HCT116 (cell line): ENCODE measurements at regions not wholly inside any gene's neighbourhood (a gene's known extent, or its start where the extent isn't known, plus 50 kb on each side); places are given as distances from the start of the nearest gene placed in this dataset.
A peak's percentile ranks its signal among the peaks of the same experiment; 100 is the strongest.

Experiments used
- ATAC-seq: fragments of 200-7000 bp; cut with Tn5 transposase; 2 replicates; pipeline ENCODE4 v1.9.1; 2020; ENCODE audit warnings: mild to moderate bottlenecking, moderate library complexity
- BruUV-seq: library from RNA; stranded (reverse); fragments of 400-500 nt; replicated peaks from 2 replicates; lab custom pipeline; 2021; lab: Mats Ljungman, UMichigan
- CTCF ChIA-PET: fragments of 300-600 bp; sonication (Branson Sonifier 250); formaldehyde crosslinking; loops from one replicate; lab custom pipeline; 2021; ENCODE audit warnings: antibody characterized with exemption; lab: Charles Lee
- POLR2A ChIA-PET: fragments of 300-600, 350-600 bp; sonication (Branson Sonifier 250); formaldehyde crosslinking; loops from one replicate; lab custom pipeline; 2021; ENCODE audit warnings: antibody characterized with exemption; lab: Charles Lee
- RAD21 ChIA-PET, 2 experiments: fragments of 300-600 bp; sonication (Branson Sonifier 250); formaldehyde crosslinking; loops; one replicate each; lab custom pipeline; 2023; ENCODE audit warnings: low total read pairs in 2 of 2; ENCODE audit not compliant: uncharacterized antibody in 2 of 2, unreplicated experiment in 2 of 2, low non-redundant PET in 1 of 2; lab: Charles Lee
- DNase-seq: peaks from one replicate; pipeline ENCODE4 v3.0.0-alpha.2; 2010; ENCODE audit warnings: low read depth, low spot score
- H2AFZ ChIP-seq: fragments of 200-600 bp; shearing (Covaris generic), sonication (generic); 2 replicates; pipeline ENCODE4 v1.6.1; 2017; ENCODE audit warnings: low read depth, mixed run types, mixed read lengths, antibody characterized with exemption, low read length; ENCODE audit not compliant: poor library complexity, severe bottlenecking
- H3K27ac ChIP-seq: 2 replicates; pipeline ENCODE4 v1.5.1; 2012; ENCODE audit warnings: low read depth, low read length
- H3K27me3 ChIP-seq: fragments of 200-600 bp; sonication (generic); 2 replicates; pipeline ENCODE4 v1.6.1; 2016; ENCODE audit warnings: mixed run types, low read length, mixed read lengths; ENCODE audit not compliant: insufficient read depth
- H3K36me3 ChIP-seq, 2 experiments: fragments of 200-500 bp in 1 of 2; fragments of 200-600 bp in 1 of 2; sonication (Bioruptor generic) in 1 of 2; sonication (generic) in 1 of 2; 2 replicates each; pipeline versions ENCODE4 v1.5.1 to v1.6.1; 2014 to 2016; ENCODE audit warnings: low read length in 2 of 2, inconsistent platforms in 1 of 2, mixed read lengths in 1 of 2, mixed run types in 1 of 2; ENCODE audit not compliant: insufficient read depth in 2 of 2, control insufficient read depth in 1 of 2
- H3K4me1 ChIP-seq, 2 experiments: fragments of 200-600 bp in 1 of 2; sonication (generic) in 1 of 2; 2 replicates each; pipeline versions ENCODE4 v1.5.1 to v1.6.1; 2012 to 2017; ENCODE audit warnings: low read length in 2 of 2, inconsistent platforms in 1 of 2, mild to moderate bottlenecking in 1 of 2, mixed read lengths in 1 of 2, mixed run types in 1 of 2, moderate library complexity in 1 of 2; ENCODE audit not compliant: insufficient read depth in 2 of 2, control insufficient read depth in 1 of 2
- H3K4me2 ChIP-seq: fragments of 200-600 bp; sonication (generic); 2 replicates; pipeline ENCODE4 v1.6.1; 2017; ENCODE audit warnings: mixed run types, low read length, mixed read lengths
- H3K4me3 ChIP-seq, 2 experiments: fragments of 200-600 bp in 1 of 2; sonication (generic) in 1 of 2; replicated peaks in 1 of 2; 2 replicates each; pipeline ENCODE4 v1.5.1; 2011 to 2016; ENCODE audit warnings: low read length in 2 of 2, control low read depth in 1 of 2, low read depth in 1 of 2, mild to moderate bottlenecking in 1 of 2, mixed read lengths in 1 of 2, mixed run types in 1 of 2
- H3K79me2 ChIP-seq: fragments of 200-600 bp; sonication (generic); 2 replicates; pipeline ENCODE4 v1.6.1; 2017; ENCODE audit warnings: mild to moderate bottlenecking, mixed run types, low read length, moderate library complexity, mixed read lengths; ENCODE audit not compliant: insufficient read depth
- H3K9ac ChIP-seq: fragments of 200-600 bp; sonication (generic); 2 replicates; pipeline ENCODE4 v1.6.1; 2016; ENCODE audit warnings: low read length, mixed read lengths
- H3K9me2 ChIP-seq: fragments of 200-600 bp; sonication (generic), shearing (Covaris generic); 2 replicates; pipeline ENCODE4 v1.6.1; 2017; ENCODE audit warnings: mixed run types, mild to moderate bottlenecking, moderate library complexity; ENCODE audit not compliant: insufficient read depth
- H3K9me3 ChIP-seq, 2 experiments: fragments of 200-500 bp in 1 of 2; fragments of 200-600 bp in 1 of 2; sonication (Bioruptor generic) in 1 of 2; sonication (generic) in 1 of 2; 2 replicates each; pipeline ENCODE4 v1.6.1; 2014 to 2017; ENCODE audit warnings: low read length in 2 of 2, mixed read lengths in 2 of 2, inconsistent platforms in 1 of 2, low read depth in 1 of 2, mild to moderate bottlenecking in 1 of 2, mixed run types in 1 of 2, moderate library complexity in 1 of 2; ENCODE audit not compliant: control insufficient read depth in 1 of 2, insufficient read depth in 1 of 2
- H4K20me1 ChIP-seq: fragments of 200-600 bp; sonication (generic), shearing (Covaris generic); 2 replicates; pipeline ENCODE4 v1.6.1; 2017; ENCODE audit warnings: mixed run types, mild to moderate bottlenecking, moderate library complexity; ENCODE audit not compliant: insufficient read depth
- CBX3 ChIP-seq: IDR thresholded peaks from 2 replicates; pipeline ENCODE4 v1.6.1; 2012; ENCODE audit warnings: low read depth
- CEBPB ChIP-seq: IDR thresholded peaks from 2 replicates; pipeline ENCODE4 v1.6.1; 2012; ENCODE audit warnings: low read depth
- ELF1 ChIP-seq: IDR thresholded peaks from 2 replicates; pipeline ENCODE4 v1.6.1; 2012; ENCODE audit warnings: low read depth, borderline replicate concordance
- EZH2 ChIP-seq: fragments of 200-600 bp; sonication (generic); IDR thresholded peaks from 2 replicates; pipeline ENCODE4 v1.6.1; 2017; ENCODE audit warnings: antibody characterized with exemption, mixed run types
- EZH2phosphoT487 ChIP-seq: fragments of 200-600 bp; IDR thresholded peaks from 2 replicates; pipeline ENCODE4 v1.6.1; 2018; ENCODE audit warnings: antibody characterized with exemption, borderline replicate concordance
- FOSL1 ChIP-seq: IDR thresholded peaks from 2 replicates; pipeline ENCODE4 v1.6.1; 2012; ENCODE audit warnings: low read depth
- JUND ChIP-seq: IDR thresholded peaks from 2 replicates; pipeline ENCODE4 v1.6.1; 2012
- POLR2AphosphoS5 ChIP-seq: IDR thresholded peaks from 2 replicates; pipeline ENCODE4 v1.6.1; 2011; ENCODE audit warnings: mild to moderate bottlenecking, low read depth, low read length, moderate library complexity
- SIN3A ChIP-seq: IDR thresholded peaks from 2 replicates; pipeline ENCODE4 v1.6.1; 2012; ENCODE audit warnings: low read depth
- SP1 ChIP-seq: IDR thresholded peaks from 2 replicates; pipeline ENCODE4 v1.6.1; 2012; ENCODE audit warnings: low read depth
- TCF7L2 ChIP-seq: IDR thresholded peaks from 2 replicates; pipeline ENCODE4 v1.7.0; 2011; ENCODE audit warnings: borderline replicate concordance, inconsistent platforms; ENCODE audit not compliant: insufficient read depth, insufficient read length; ENCODE audit errors: extremely low read depth
- ZFX ChIP-seq: fragments of 450-650 bp; IDR thresholded peaks from 2 replicates; pipeline ENCODE4 v1.6.1; 2017
- ZNF274 ChIP-seq: fragments of 200-500 bp; sonication (Bioruptor generic); IDR thresholded peaks from 2 replicates; pipeline ENCODE4 v1.6.1; 2014; ENCODE audit warnings: mild to moderate bottlenecking, low read depth, low read length, inconsistent platforms
- intact Hi-C: fragments of 100-400 bp; cut with micrococcal nuclease; formaldehyde crosslinking; loops from 2 replicates; pipeline ENCODE4 v1.10.0; 2022
- TF ChIP-seq, protein P1 (sequence below): IDR thresholded peaks from 2 replicates; pipeline ENCODE4 v1.6.1; 2012; ENCODE audit warnings: low read depth

- no peak for TF ChIP-seq EZH2
These were observed 775.6 kb downstream of the STIM2 start (continued) for GRCh38 chr4:27635936-27636913.

GRCh38 chr4:27638163-27638915 is 777.7 kb downstream of the STIM2 start:
- POLR2A ChIA-PET, result no interaction called here
- intact Hi-C loops, result no loop called here
- Histone ChIP-seq H3K36me3 (no peaks in the 10 kb centered on the region), H3K27me3 (no peaks in the 10 kb centered on the region), H3K4me1 (peaks cover 0 to 8% of the 10 kb centered on the region in 2 experiments; a peak in 2 of 4 replicates), H4K20me1 (no peaks in the 10 kb centered on the region), H3K4me2 (peak overlapping the region; percentile 19; the same call in 1 of the 2 replicates), H3K79me2 (no peaks in the 10 kb centered on the region), H3K9ac (no peak overlapping the region), H2AFZ (no peak overlapping the region), H3K9me2 (no peaks in the 10 kb centered on the region)
- no TSS peak for BruUV-seq
- TF ChIP-seq EZH2phosphoT487 (no peak), SP1 (peak; percentile 34; the same call in 1 of the 2 replicates), JUND (peak; percentile 46), FOSL1 (peak; percentile 41)
- TF ChIP-seq, all 23 proteins: peak for 3
- ChIA-PET RAD21 (no interaction called here), CTCF (no interaction called here)
- Histone ChIP-seq H3K4me3 (no peak overlapping the region), H3K27ac (no peak overlapping the region), H3K9me3 (no peaks in the 10 kb centered on the region)
- DNase-seq (peak; percentile 18), ATAC-seq (peak; percentile 63)

GRCh38 chr4:27643101-27643500 is 782.5 kb downstream of the STIM2 start:
- CTCF ChIA-PET, result no interaction called here
- no TSS peak for BruUV-seq

More at GRCh38 chr4:27643101-27643500, 782.5 kb downstream of the STIM2 start:
- DNase-seq, result no peak
- Histone ChIP-seq H3K36me3 (no peaks in the 10 kb centered on the region), H3K4me3 (no peak overlapping the region), H3K27ac (no peak overlapping the region), H3K4me2 (no peak overlapping the region), H3K27me3 (no peaks in the 10 kb centered on the region), H3K9me3 (no peaks in the 10 kb centered on the region), H3K79me2 (no peaks in the 10 kb centered on the region), H3K9me2 (no peaks in the 10 kb centered on the region), H4K20me1 (no peaks in the 10 kb centered on the region), H3K9ac (no peak overlapping the region), H2AFZ (no peak overlapping the region), H3K4me1 (peaks cover 0 to 4% of the 10 kb centered on the region in 2 experiments; a peak in 2 of 4 replicates)
- no peak for TF ChIP-seq CEBPB
- TF ChIP-seq POLR2AphosphoS5, result no peak
- no peak for TF ChIP-seq ZFX
- TF ChIP-seq SIN3A, result no peak
- TF ChIP-seq JUND, result no peak
- TF ChIP-seq, protein P1, sequence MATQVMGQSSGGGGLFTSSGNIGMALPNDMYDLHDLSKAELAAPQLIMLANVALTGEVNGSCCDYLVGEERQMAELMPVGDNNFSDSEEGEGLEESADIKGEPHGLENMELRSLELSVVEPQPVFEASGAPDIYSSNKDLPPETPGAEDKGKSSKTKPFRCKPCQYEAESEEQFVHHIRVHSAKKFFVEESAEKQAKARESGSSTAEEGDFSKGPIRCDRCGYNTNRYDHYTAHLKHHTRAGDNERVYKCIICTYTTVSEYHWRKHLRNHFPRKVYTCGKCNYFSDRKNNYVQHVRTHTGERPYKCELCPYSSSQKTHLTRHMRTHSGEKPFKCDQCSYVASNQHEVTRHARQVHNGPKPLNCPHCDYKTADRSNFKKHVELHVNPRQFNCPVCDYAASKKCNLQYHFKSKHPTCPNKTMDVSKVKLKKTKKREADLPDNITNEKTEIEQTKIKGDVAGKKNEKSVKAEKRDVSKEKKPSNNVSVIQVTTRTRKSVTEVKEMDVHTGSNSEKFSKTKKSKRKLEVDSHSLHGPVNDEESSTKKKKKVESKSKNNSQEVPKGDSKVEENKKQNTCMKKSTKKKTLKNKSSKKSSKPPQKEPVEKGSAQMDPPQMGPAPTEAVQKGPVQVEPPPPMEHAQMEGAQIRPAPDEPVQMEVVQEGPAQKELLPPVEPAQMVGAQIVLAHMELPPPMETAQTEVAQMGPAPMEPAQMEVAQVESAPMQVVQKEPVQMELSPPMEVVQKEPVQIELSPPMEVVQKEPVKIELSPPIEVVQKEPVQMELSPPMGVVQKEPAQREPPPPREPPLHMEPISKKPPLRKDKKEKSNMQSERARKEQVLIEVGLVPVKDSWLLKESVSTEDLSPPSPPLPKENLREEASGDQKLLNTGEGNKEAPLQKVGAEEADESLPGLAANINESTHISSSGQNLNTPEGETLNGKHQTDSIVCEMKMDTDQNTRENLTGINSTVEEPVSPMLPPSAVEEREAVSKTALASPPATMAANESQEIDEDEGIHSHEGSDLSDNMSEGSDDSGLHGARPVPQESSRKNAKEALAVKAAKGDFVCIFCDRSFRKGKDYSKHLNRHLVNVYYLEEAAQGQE, result no peak
- TF ChIP-seq ZNF274, result no peak
- no peak for TF ChIP-seq TCF7L2
- TF ChIP-seq EZH2, result no peak
- no peak for TF ChIP-seq EZH2phosphoT487
- no peak for TF ChIP-seq ELF1
- TF ChIP-seq CBX3, result no peak
- intact Hi-C loops, result no loop called here
- no peak for ATAC-seq
- POLR2A ChIA-PET, result no interaction called here
- RAD21 ChIA-PET, result no interaction called here
